ENCODE measurements at regions not wholly inside any gene's neighbourhood (a gene's known extent, or its start where the extent isn't known, plus 50 kb on each side); places are given as distances from the start of the nearest gene placed in this dataset.
"Not testable (repeated sequence)": the region's sequence is repeated elsewhere in the genome, so short reads cannot be mapped to it uniquely, and the experiment has no call there.

GRCh38 chr14:87432698-87433097 lies 560.3 kb downstream of the GALC start:
- no peak for DNase-seq (ENCODE audit: low read depth in 2 of 2)

- no peak for DNase-seq (ENCODE audit: low read depth in 2 of 2)
These were observed 562.2 kb downstream of the GALC start for GRCh38 chr14:87430810-87431209.

- DNase-seq (ENCODE audit: low read depth in 2 of 2), result no peak
These were observed 562.8 kb downstream of the GALC start for GRCh38 chr14:87430214-87430613.

GRCh38 chr14:87419925-87420324 lies 573.1 kb downstream of the GALC start:
- no peak for DNase-seq (ENCODE audit: low read depth in 2 of 2)

- DNase-seq (ENCODE audit: low read depth in 2 of 2), result no peak
These were observed 581.6 kb downstream of the GALC start for GRCh38 chr14:87411370-87411769.

- DNase-seq (ENCODE audit: low read depth in 2 of 2), result no peak
These were observed 583.6 kb downstream of the GALC start for GRCh38 chr14:87409393-87409792.

GRCh38 chr14:87407344-87407743 lies 585.6 kb downstream of the GALC start:
- DNase-seq (ENCODE audit: low read depth in 2 of 2), result no peak

GRCh38 chr14:87405563-87405962 lies 587.4 kb downstream of the GALC start:
- DNase-seq (ENCODE audit: low read depth in 2 of 2), result no peak

- no peak for DNase-seq (ENCODE audit: low read depth in 2 of 2)
These were observed 595.5 kb downstream of the GALC start for GRCh38 chr14:87397499-87397898.

- no peak for DNase-seq (ENCODE audit: low read depth in 2 of 2)
These were observed 601.9 kb downstream of the GALC start for GRCh38 chr14:87391066-87391465.

- DNase-seq (ENCODE audit: low read depth in 2 of 2), result no peak
These were observed 604.0 kb downstream of the GALC start for GRCh38 chr14:87388946-87389345.

GRCh38 chr14:87387806-87388205 lies 605.2 kb downstream of the GALC start:
- no peak for DNase-seq (ENCODE audit: low read depth in 2 of 2)

- DNase-seq (ENCODE audit: low read depth in 2 of 2), result no peak
These were observed 606.5 kb downstream of the GALC start for GRCh38 chr14:87386524-87386923.

GRCh38 chr14:87380054-87380453 lies 612.9 kb downstream of the GALC start:
- no peak for DNase-seq (ENCODE audit: low read depth in 2 of 2)

GRCh38 chr14:87368751-87369150 lies 624.2 kb downstream of the GALC start:
- DNase-seq (ENCODE audit: low read depth in 2 of 2), result no peak

- not testable (repeated sequence) for DNase-seq (ENCODE audit: low read depth in 2 of 2)
These were observed 632.7 kb downstream of the GALC start for GRCh38 chr14:87360246-87360645.

- no peak for DNase-seq (ENCODE audit: low read depth in 2 of 2)
These were observed 642.0 kb downstream of the GALC start for GRCh38 chr14:87351007-87351406.

- no peak for DNase-seq (ENCODE audit: low read depth in 2 of 2)
These were observed 643.1 kb downstream of the GALC start for GRCh38 chr14:87349921-87350320.

- no peak for DNase-seq (ENCODE audit: low read depth in 2 of 2)
These were observed 649.3 kb downstream of the GALC start for GRCh38 chr14:87343652-87344051.

GRCh38 chr14:87334997-87335685 lies 657.8 kb downstream of the GALC start:
- DNase-seq (ENCODE audit: low read depth in 2 of 2), result no peak

- no peak for DNase-seq (ENCODE audit: low read depth in 2 of 2)
These were observed 661.0 kb downstream of the GALC start for GRCh38 chr14:87331991-87332390.

- DNase-seq (ENCODE audit: low read depth in 2 of 2), result no peak
These were observed 667.2 kb downstream of the GALC start for GRCh38 chr14:87325741-87326140.

- DNase-seq (ENCODE audit: low read depth in 2 of 2), result no peak
These were observed 669.8 kb downstream of the GALC start for GRCh38 chr14:87323191-87323590.

GRCh38 chr14:87321548-87321947 lies 671.4 kb downstream of the GALC start:
- no peak for DNase-seq (ENCODE audit: low read depth in 2 of 2)

Measured in stimulated activated CD8-positive, alpha-beta memory T cell treated with anti-CD3 and anti-CD28 coated beads, Interleukin-7, amount 100 ng/mL, for 1 hour (primary cell).